ENCODE measurements at regions not wholly inside any gene's neighbourhood (a gene's known extent, or its start where the extent isn't known, plus 50 kb on each side); places are given as distances from the start of the nearest gene placed in this dataset.

- TF ChIP-seq ZBTB40 (IDR thresholded peaks at IDR 0.05) = no peak
- TF ChIP-seq ZBTB40 (CRISPR knock-in tag; IDR thresholded peaks at IDR 0.05) = no peak
- no peak for TF ChIP-seq RREB1 (CRISPR knock-in tag; IDR thresholded peaks at IDR 0.05)
- TF ChIP-seq LEF1 (IDR thresholded peaks at IDR 0.05) = no peak
- no peak for TF ChIP-seq ZBTB8A (IDR thresholded peaks at IDR 0.05; ENCODE audit: partially characterized antibody)
- TF ChIP-seq AFF1 (IDR thresholded peaks at IDR 0.05; ENCODE audit: low read depth in 1 of 2, partially characterized antibody in 2 of 2) = no peak
- no peak for TF ChIP-seq MITF (IDR thresholded peaks at IDR 0.05)
Measured at GRCh38 chr2:123051136-123051535, 974.0 kb upstream of the CNTNAP5 start (continued).
